ENCODE measurements at regions not wholly inside any gene's neighbourhood (a gene's known extent, or its start where the extent isn't known, plus 50 kb on each side); places are given as distances from the start of the nearest gene placed in this dataset.

GRCh38 chr4:53935780-53936179 is 128.6 kb downstream of the CHIC2 start:
- Histone ChIP-seq H3K27me3 (ENCODE audit: control insufficient read depth in 1 of 2, insufficient read depth in 2 of 2, low read length in 2 of 2) (no peaks in the 10 kb centered on the region), H3K9ac (ENCODE audit: low read depth in 1 of 2, low read length in 2 of 2) (no peak overlapping the region), H3K36me3 (ENCODE audit: control insufficient read depth in 1 of 2, insufficient read depth in 2 of 2, low read length in 2 of 2) (no peaks in the 10 kb centered on the region), H3K4me3 (ENCODE audit: low read depth in 1 of 2, low read length in 2 of 2) (no peak overlapping the region), H3K27ac (ENCODE audit: low read depth, low read length) (no peak overlapping the region), H3K4me1 (ENCODE audit: control insufficient read depth in 1 of 2, insufficient read depth in 2 of 2, low read length in 2 of 2) (no peaks in the 10 kb centered on the region), H3K9me3 (ENCODE audit: control insufficient read depth in 1 of 2, low read length in 2 of 2) (peaks cover 0 to 3% of the 10 kb centered on the region in 2 donors)

GRCh38 chr4:53932796-53933610 is 131.4 kb downstream of the CHIC2 start:
- Histone ChIP-seq H3K4me1 (ENCODE audit: control insufficient read depth in 1 of 2, insufficient read depth in 2 of 2, low read length in 2 of 2) (no peaks in the 10 kb centered on the region), H3K36me3 (ENCODE audit: control insufficient read depth in 1 of 2, insufficient read depth in 2 of 2, low read length in 2 of 2) (no peaks in the 10 kb centered on the region), H3K27ac (ENCODE audit: low read depth, low read length) (no peak overlapping the region), H3K27me3 (ENCODE audit: control insufficient read depth in 1 of 2, insufficient read depth in 2 of 2, low read length in 2 of 2) (no peaks in the 10 kb centered on the region), H3K4me3 (ENCODE audit: low read depth in 1 of 2, low read length in 2 of 2) (no peak overlapping the region), H3K9ac (ENCODE audit: low read depth in 1 of 2, low read length in 2 of 2) (no peak overlapping the region), H3K9me3 (ENCODE audit: control insufficient read depth in 1 of 2, low read length in 2 of 2) (no peaks in the 10 kb centered on the region)

GRCh38 chr4:53931461-53931961 is 132.9 kb downstream of the CHIC2 start:
- Histone ChIP-seq H3K4me3 (ENCODE audit: low read depth in 1 of 2, low read length in 2 of 2) (no peak overlapping the region), H3K27me3 (ENCODE audit: control insufficient read depth in 1 of 2, insufficient read depth in 2 of 2, low read length in 2 of 2) (no peaks in the 10 kb centered on the region), H3K27ac (ENCODE audit: low read depth, low read length) (no peak overlapping the region), H3K9me3 (ENCODE audit: control insufficient read depth in 1 of 2, low read length in 2 of 2) (no peaks in the 10 kb centered on the region), H3K4me1 (ENCODE audit: control insufficient read depth in 1 of 2, insufficient read depth in 2 of 2, low read length in 2 of 2) (no peaks in the 10 kb centered on the region), H3K9ac (ENCODE audit: low read depth in 1 of 2, low read length in 2 of 2) (no peak overlapping the region), H3K36me3 (ENCODE audit: control insufficient read depth in 1 of 2, insufficient read depth in 2 of 2, low read length in 2 of 2) (no peaks in the 10 kb centered on the region)

- Histone ChIP-seq H3K9ac (ENCODE audit: low read depth in 1 of 2, low read length in 2 of 2) (no peak overlapping the region), H3K4me3 (ENCODE audit: low read depth in 1 of 2, low read length in 2 of 2) (no peak overlapping the region), H3K4me1 (ENCODE audit: control insufficient read depth in 1 of 2, insufficient read depth in 2 of 2, low read length in 2 of 2) (no peaks in the 10 kb centered on the region), H3K27me3 (ENCODE audit: control insufficient read depth in 1 of 2, insufficient read depth in 2 of 2, low read length in 2 of 2) (peaks cover 3 to 11% of the 10 kb centered on the region in 2 donors), H3K36me3 (ENCODE audit: control insufficient read depth in 1 of 2, insufficient read depth in 2 of 2, low read length in 2 of 2) (no peaks in the 10 kb centered on the region), H3K9me3 (ENCODE audit: control insufficient read depth in 1 of 2, low read length in 2 of 2) (no peaks in the 10 kb centered on the region), H3K27ac (ENCODE audit: low read depth, low read length) (no peak overlapping the region)
Observed at GRCh38 chr4:53929955-53930798, 134.2 kb downstream of the CHIC2 start.

- Histone ChIP-seq H3K9ac (ENCODE audit: low read depth in 1 of 2, low read length in 2 of 2) (no peak overlapping the region), H3K36me3 (ENCODE audit: control insufficient read depth in 1 of 2, insufficient read depth in 2 of 2, low read length in 2 of 2) (no peaks in the 10 kb centered on the region), H3K4me1 (ENCODE audit: control insufficient read depth in 1 of 2, insufficient read depth in 2 of 2, low read length in 2 of 2) (no peaks in the 10 kb centered on the region), H3K9me3 (ENCODE audit: control insufficient read depth in 1 of 2, low read length in 2 of 2) (no peaks in the 10 kb centered on the region), H3K27me3 (ENCODE audit: control insufficient read depth in 1 of 2, insufficient read depth in 2 of 2, low read length in 2 of 2) (peaks cover 3 to 12% of the 10 kb centered on the region in 2 donors), H3K4me3 (ENCODE audit: low read depth in 1 of 2, low read length in 2 of 2) (no peak overlapping the region), H3K27ac (ENCODE audit: low read depth, low read length) (no peak overlapping the region)
Observed at GRCh38 chr4:53929311-53929710, 135.1 kb downstream of the CHIC2 start.

- Histone ChIP-seq H3K27ac (ENCODE audit: low read depth, low read length) (no peak overlapping the region), H3K9me3 (ENCODE audit: control insufficient read depth in 1 of 2, low read length in 2 of 2) (no peaks in the 10 kb centered on the region), H3K4me3 (ENCODE audit: low read depth in 1 of 2, low read length in 2 of 2) (no peak overlapping the region), H3K4me1 (ENCODE audit: control insufficient read depth in 1 of 2, insufficient read depth in 2 of 2, low read length in 2 of 2) (no peaks in the 10 kb centered on the region), H3K36me3 (ENCODE audit: control insufficient read depth in 1 of 2, insufficient read depth in 2 of 2, low read length in 2 of 2) (no peaks in the 10 kb centered on the region), H3K27me3 (ENCODE audit: control insufficient read depth in 1 of 2, insufficient read depth in 2 of 2, low read length in 2 of 2) (peaks cover 3 to 12% of the 10 kb centered on the region in 2 donors), H3K9ac (ENCODE audit: low read depth in 1 of 2, low read length in 2 of 2) (no peak overlapping the region)
Observed at GRCh38 chr4:53928825-53929224, 135.6 kb downstream of the CHIC2 start.

GRCh38 chr4:53925050-53925605 is 139.3 kb downstream of the CHIC2 start:
- H3K27me3 ChIP-seq (ENCODE audit: control insufficient read depth in 1 of 2, insufficient read depth in 2 of 2, low read length in 2 of 2) = peaks cover 3 to 12% of the 10 kb centered on the region in 2 donors
- no peak overlapping the region for H3K9ac ChIP-seq (ENCODE audit: low read depth in 1 of 2, low read length in 2 of 2)
- no peak overlapping the region for H3K4me3 ChIP-seq (ENCODE audit: low read depth in 1 of 2, low read length in 2 of 2)
- peaks cover 0 to 2% of the 10 kb centered on the region in 2 donors for H3K4me1 ChIP-seq (ENCODE audit: control insufficient read depth in 1 of 2, insufficient read depth in 2 of 2, low read length in 2 of 2)
- H3K36me3 ChIP-seq (ENCODE audit: control insufficient read depth in 1 of 2, insufficient read depth in 2 of 2, low read length in 2 of 2) = no peaks in the 10 kb centered on the region
- H3K9me3 ChIP-seq (ENCODE audit: control insufficient read depth in 1 of 2, low read length in 2 of 2) = no peaks in the 10 kb centered on the region
- H3K27ac ChIP-seq (ENCODE audit: low read depth, low read length) = no peak overlapping the region

GRCh38 chr4:53924333-53925049 is 139.9 kb downstream of the CHIC2 start:
- H3K9ac ChIP-seq (ENCODE audit: low read depth in 1 of 2, low read length in 2 of 2) = no peak overlapping the region
- H3K4me1 ChIP-seq (ENCODE audit: control insufficient read depth in 1 of 2, insufficient read depth in 2 of 2, low read length in 2 of 2) = peaks cover 0 to 4% of the 10 kb centered on the region in 2 donors
- no peak overlapping the region for H3K4me3 ChIP-seq (ENCODE audit: low read depth in 1 of 2, low read length in 2 of 2)
- H3K27me3 ChIP-seq (ENCODE audit: control insufficient read depth in 1 of 2, insufficient read depth in 2 of 2, low read length in 2 of 2) = peaks cover 3 to 12% of the 10 kb centered on the region in 2 donors
- no peak overlapping the region for H3K27ac ChIP-seq (ENCODE audit: low read depth, low read length)
- no peaks in the 10 kb centered on the region for H3K9me3 ChIP-seq (ENCODE audit: control insufficient read depth in 1 of 2, low read length in 2 of 2)
- no peaks in the 10 kb centered on the region for H3K36me3 ChIP-seq (ENCODE audit: control insufficient read depth in 1 of 2, insufficient read depth in 2 of 2, low read length in 2 of 2)

GRCh38 chr4:53923921-53924320 is 140.5 kb downstream of the CHIC2 start:
- Histone ChIP-seq H3K27ac (ENCODE audit: low read depth, low read length) (no peak overlapping the region), H3K4me3 (ENCODE audit: low read depth in 1 of 2, low read length in 2 of 2) (no peak overlapping the region), H3K27me3 (ENCODE audit: control insufficient read depth in 1 of 2, insufficient read depth in 2 of 2, low read length in 2 of 2) (peaks cover 3 to 12% of the 10 kb centered on the region in 2 donors), H3K9me3 (ENCODE audit: control insufficient read depth in 1 of 2, low read length in 2 of 2) (no peaks in the 10 kb centered on the region), H3K4me1 (ENCODE audit: control insufficient read depth in 1 of 2, insufficient read depth in 2 of 2, low read length in 2 of 2) (peaks cover 0 to 4% of the 10 kb centered on the region in 2 donors), H3K36me3 (ENCODE audit: control insufficient read depth in 1 of 2, insufficient read depth in 2 of 2, low read length in 2 of 2) (no peaks in the 10 kb centered on the region), H3K9ac (ENCODE audit: low read depth in 1 of 2, low read length in 2 of 2) (no peak overlapping the region)
